Keratinocyte (primary cell): ENCODE measurements at regions not wholly inside any gene's neighbourhood (a gene's known extent, or its start where the extent isn't known, plus 50 kb on each side); places are given as distances from the start of the nearest gene placed in this dataset.

ENCODE experiments used
- DNase-seq: peaks from one replicate; pipeline ENCODE4 v3.0.0-alpha.2; 2011; ENCODE audit warnings: low read depth, missing footprints, low spot score
- FAIRE-seq: peaks from 2 replicates; lab custom pipeline; 2011; peaks lifted over from hg19 to GRCh38; lab: Jason Lieb, UNC
- H2AFZ ChIP-seq: 2 replicates; pipeline ENCODE4 v1.6.0; 2012; ENCODE audit warnings: low read length, control low read depth, inconsistent platforms; ENCODE audit not compliant: control insufficient read depth
- H3K27ac ChIP-seq: 2 replicates; pipeline ENCODE4 v1.5.1; 2011; ENCODE audit warnings: low read length; ENCODE audit not compliant: control insufficient read depth, insufficient read depth
- H3K27me3 ChIP-seq: 3 replicates; pipeline ENCODE4 v1.6.0; 2011; ENCODE audit warnings: low read length; ENCODE audit not compliant: control insufficient read depth, insufficient read depth; ENCODE audit errors: extremely low read depth
- H3K36me3 ChIP-seq, 2 experiments: 2 replicates in 1 of 2; 3 replicates in 1 of 2; pipeline ENCODE4 v1.5.1; 2011; ENCODE audit warnings: low read length in 2 of 2, mild to moderate bottlenecking in 1 of 2; ENCODE audit not compliant: control insufficient read depth in 2 of 2, insufficient read depth in 2 of 2; ENCODE audit errors: extremely low read depth in 1 of 2
- H3K4me1 ChIP-seq: 3 replicates; pipeline ENCODE4 v1.5.1; 2011; ENCODE audit warnings: low read length; ENCODE audit not compliant: control insufficient read depth, insufficient read depth; ENCODE audit errors: extremely low read depth
- H3K4me2 ChIP-seq: 3 replicates; pipeline ENCODE4 v1.6.0; 2011; ENCODE audit warnings: low read depth, low read length; ENCODE audit not compliant: control insufficient read depth, insufficient read depth; ENCODE audit errors: extremely low read depth
- H3K4me3 ChIP-seq, 3 experiments: fragments of 200-600 bp in 1 of 3; sonication (generic) in 1 of 3; 2 replicates in 2 of 3; 3 replicates in 1 of 3; pipeline ENCODE4 v1.5.1; 2011 to 2016; ENCODE audit warnings: low read length in 3 of 3, mild to moderate bottlenecking in 3 of 3, control low read depth in 2 of 3, inconsistent platforms in 1 of 3, low read depth in 1 of 3, mixed read lengths in 1 of 3, mixed run types in 1 of 3, moderate library complexity in 1 of 3; ENCODE audit not compliant: control insufficient read depth in 2 of 3, insufficient read depth in 2 of 3; ENCODE audit errors: extremely low read depth in 1 of 3
- H3K79me2 ChIP-seq: 2 replicates; pipeline ENCODE4 v1.6.0; 2012; ENCODE audit warnings: low read length; ENCODE audit not compliant: control insufficient read depth, insufficient read depth
- H3K9ac ChIP-seq: 3 replicates; pipeline ENCODE4 v1.6.0; 2011; ENCODE audit warnings: low read length; ENCODE audit not compliant: control insufficient read depth, insufficient read depth; ENCODE audit errors: extremely low read depth
- H3K9me1 ChIP-seq: 3 replicates; pipeline ENCODE4 v1.6.0; 2011; ENCODE audit warnings: low read length; ENCODE audit not compliant: control insufficient read depth, insufficient read depth; ENCODE audit errors: extremely low read depth
- H3K9me3 ChIP-seq: 2 replicates; pipeline ENCODE4 v1.5.1; 2012; ENCODE audit warnings: low read depth, low read length; ENCODE audit not compliant: control insufficient read depth
- H4K20me1 ChIP-seq: 3 replicates; pipeline ENCODE4 v1.6.0; 2011; ENCODE audit warnings: low read length; ENCODE audit not compliant: control insufficient read depth, insufficient read depth; ENCODE audit errors: extremely low read depth
- CTCF ChIP-seq, 3 experiments: IDR thresholded peaks in 1 of 3; conservative IDR thresholded peaks in 1 of 3; optimal IDR thresholded peaks in 1 of 3; 2 replicates in 2 of 3; 3 replicates in 1 of 3; pipeline versions ENCODE3 to v1.5.1; 2011; ENCODE audit warnings: low read length in 3 of 3, mild to moderate bottlenecking in 3 of 3, moderate library complexity in 2 of 3, control low read depth in 1 of 3, inconsistent platforms in 1 of 3; ENCODE audit not compliant: insufficient read depth in 2 of 3; ENCODE audit errors: extremely low read depth in 1 of 3
- EZH2 ChIP-seq: IDR thresholded peaks from one replicate; pipeline ENCODE4 v1.6.1; 2012; ENCODE audit warnings: inconsistent platforms, mild to moderate bottlenecking, low read length, moderate library complexity
- dilution Hi-C: fragments of 300-500 bp; cut with MboI; formaldehyde crosslinking; loops from one replicate; pipeline ENCODE4 v1.7.0; 2020; ENCODE audit warnings: low sequenced_read_pairs; ENCODE audit not compliant: extremely low pct_ligation_motif_present

DNA sequence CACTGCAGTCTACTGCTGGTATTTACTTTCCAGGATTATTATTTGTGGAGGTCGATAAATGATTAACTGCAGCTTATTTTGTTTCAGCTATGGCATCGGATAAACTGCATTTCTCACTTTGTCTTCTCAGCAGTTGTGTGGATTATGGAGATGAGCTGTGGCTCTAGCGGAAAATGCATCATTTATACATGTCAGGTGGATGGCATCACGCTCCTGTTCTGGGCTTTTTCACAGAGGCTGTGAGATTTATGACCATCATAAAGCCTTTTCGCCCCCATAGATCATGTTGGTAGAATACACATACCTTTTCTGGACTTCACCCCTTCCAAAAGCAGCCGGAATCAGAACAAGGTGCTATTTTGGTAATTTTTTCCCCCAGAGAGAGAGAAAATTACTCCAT, 118.8 kb upstream of the MAGEB18 start:
- Histone ChIP-seq H3K9ac (no peak overlapping the region), H3K27ac (no peak overlapping the region), H3K9me1 (no peaks in the 10 kb centered on the region), H3K27me3 (no peaks in the 10 kb centered on the region), H3K36me3 (no peaks in the 10 kb centered on the region), H3K9me3 (no peaks in the 10 kb centered on the region), H3K4me2 (no peak overlapping the region), H2AFZ (no peak overlapping the region), H4K20me1 (no peaks in the 10 kb centered on the region), H3K4me3 (no peak overlapping the region), H3K79me2 (no peaks in the 10 kb centered on the region), H3K4me1 (no peaks in the 10 kb centered on the region)
- DNase-seq = no peak
- TF ChIP-seq CTCF (optimal IDR thresholded peaks at IDR 0.05 in 1 of 3, IDR thresholded peaks at IDR 0.05 in 1 of 3, conservative IDR thresholded peaks at IDR 0.05 in 1 of 3; ENCODE audit: extremely low read depth in 1 of 3, insufficient read depth in 2 of 3, low read length in 3 of 3) (no peak), EZH2 (no peak)
- dilution Hi-C loops = no loop called here
- FAIRE-seq = no peak

DNA sequence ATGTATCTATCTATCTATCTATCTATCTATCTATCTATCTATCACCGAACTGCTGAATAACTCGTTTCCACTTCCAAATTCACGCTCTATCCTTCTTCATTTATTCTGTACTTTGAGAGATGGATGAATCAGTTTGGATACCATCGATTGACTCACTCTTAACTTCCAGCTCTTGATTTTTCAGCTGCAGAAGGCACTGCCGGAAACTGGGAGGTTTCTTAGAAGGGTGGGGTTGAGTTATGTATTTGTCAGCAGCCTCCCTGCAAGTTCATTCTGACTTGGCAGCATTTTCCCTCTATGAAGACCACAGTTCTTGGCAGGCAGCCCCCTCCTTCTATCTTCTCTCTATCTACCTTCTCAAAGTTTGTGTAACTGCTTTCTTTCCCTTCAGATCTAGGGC, 112.0 kb upstream of the MAGEB18 start:
- H3K4me2 ChIP-seq = no peak overlapping the region
- H3K36me3 ChIP-seq = no peaks in the 10 kb centered on the region
- dilution Hi-C loops = no loop called here
- FAIRE-seq (no peak), DNase-seq (no peak)
- H2AFZ ChIP-seq = no peak overlapping the region
- H3K9me1 ChIP-seq = no peaks in the 10 kb centered on the region
- H3K9me3 ChIP-seq = no peaks in the 10 kb centered on the region
- H3K4me3 ChIP-seq = no peak overlapping the region
- no peak overlapping the region for H3K27ac ChIP-seq
- TF ChIP-seq EZH2 (no peak), CTCF (optimal IDR thresholded peaks at IDR 0.05 in 1 of 3, IDR thresholded peaks at IDR 0.05 in 1 of 3, conservative IDR thresholded peaks at IDR 0.05 in 1 of 3; ENCODE audit: extremely low read depth in 1 of 3, insufficient read depth in 2 of 3, low read length in 3 of 3) (no peak)
- no peaks in the 10 kb centered on the region for H3K79me2 ChIP-seq
- H3K9ac ChIP-seq = no peak overlapping the region
- no peaks in the 10 kb centered on the region for H3K4me1 ChIP-seq
- no peaks in the 10 kb centered on the region for H3K27me3 ChIP-seq
- H4K20me1 ChIP-seq = no peaks in the 10 kb centered on the region
